ENCODE measurements at regions not wholly inside any gene's neighbourhood (a gene's known extent, or its start where the extent isn't known, plus 50 kb on each side); places are given as distances from the start of the nearest gene placed in this dataset.
A peak's percentile ranks its signal among the peaks of the same experiment; 100 is the strongest.
"Not testable (repeated sequence)": the region's sequence is repeated elsewhere in the genome, so short reads cannot be mapped to it uniquely, and the experiment has no call there.

- peak; percentile 71 for DNase-seq
These were observed 107.2 kb upstream of the FOXA2 start for GRCh38 chr20:22691369-22692118.

GRCh38 chr20:22692119-22692475, 107.7 kb upstream of the FOXA2 start:
- DNase-seq, result no peak

GRCh38 chr20:22692620-22693019, 108.2 kb upstream of the FOXA2 start:
- DNase-seq, result not testable (repeated sequence)

GRCh38 chr20:22696759-22697158, 112.4 kb upstream of the FOXA2 start:
- DNase-seq, result no peak

- peak; percentile 11 for DNase-seq
These were observed 114.0 kb upstream of the FOXA2 start for GRCh38 chr20:22698259-22698842.

- no peak for DNase-seq
These were observed 115.0 kb upstream of the FOXA2 start for GRCh38 chr20:22699396-22699795.

GRCh38 chr20:22700367-22700766, 116.0 kb upstream of the FOXA2 start:
- DNase-seq, result peak; percentile 73

- DNase-seq, result no peak
These were observed 117.4 kb upstream of the FOXA2 start for GRCh38 chr20:22701679-22702308.

GRCh38 chr20:22703843-22704242, 119.5 kb upstream of the FOXA2 start:
- DNase-seq, result no peak

GRCh38 chr20:22711971-22712755, 127.8 kb upstream of the FOXA2 start:
- no peak for DNase-seq

- DNase-seq, result peak; percentile 41
These were observed 132.5 kb upstream of the FOXA2 start for GRCh38 chr20:22716821-22717351.

- no peak for DNase-seq
These were observed 133.1 kb upstream of the FOXA2 start for GRCh38 chr20:22717466-22717865.

- no peak for DNase-seq
These were observed 134.8 kb upstream of the FOXA2 start for GRCh38 chr20:22719167-22719591.

- DNase-seq, result no peak
These were observed 135.8 kb upstream of the FOXA2 start for GRCh38 chr20:22720206-22720605.

- no peak for DNase-seq
These were observed 138.4 kb upstream of the FOXA2 start for GRCh38 chr20:22722811-22723210.

GRCh38 chr20:22723659-22724058, 139.3 kb upstream of the FOXA2 start:
- peak; percentile 52 for DNase-seq

- no peak for DNase-seq
These were observed 143.9 kb upstream of the FOXA2 start for GRCh38 chr20:22728146-22728745.

- DNase-seq, result no peak
These were observed 144.8 kb upstream of the FOXA2 start for GRCh38 chr20:22729180-22729579.

- no peak for DNase-seq
These were observed 145.4 kb upstream of the FOXA2 start for GRCh38 chr20:22729616-22730236.

GRCh38 chr20:22732751-22733150, 148.4 kb upstream of the FOXA2 start:
- no peak for DNase-seq

GRCh38 chr20:22734946-22735647, 150.7 kb upstream of the FOXA2 start:
- not testable (repeated sequence) for DNase-seq

GRCh38 chr20:22740829-22741228, 156.5 kb upstream of the FOXA2 start:
- DNase-seq, result no peak
